ACC112 (cell line): ENCODE measurements at regions not wholly inside any gene's neighbourhood (a gene's known extent, or its start where the extent isn't known, plus 50 kb on each side); places are given as distances from the start of the nearest gene placed in this dataset.
A peak's percentile ranks its signal among the peaks of the same experiment; 100 is the strongest.
"Not testable (repeated sequence)": the region's sequence is repeated elsewhere in the genome, so short reads cannot be mapped to it uniquely, and the experiment has no call there.

Experiments used
- H2AFZ ChIP-seq: fragments of 200-600 bp; sonication (generic); one replicate; pipeline ENCODE4 v1.6.0; 2017; ENCODE audit warnings: antibody characterized with exemption, low read length; ENCODE audit not compliant: unreplicated experiment
- H3K27ac ChIP-seq: fragments of 200-600 bp; sonication (generic); 2 replicates; pipeline ENCODE4 v1.5.1; 2014; ENCODE audit warnings: low read depth, mild to moderate bottlenecking, antibody characterized with exemption, low read length, moderate library complexity
- H3K27me3 ChIP-seq: fragments of 200-600 bp; sonication (generic); 2 replicates; pipeline ENCODE4 v1.6.1; 2014; ENCODE audit warnings: mild to moderate bottlenecking, antibody characterized with exemption, low read length, moderate library complexity, mixed read lengths; ENCODE audit not compliant: insufficient read depth
- H3K36me3 ChIP-seq: fragments of 200-600 bp; sonication (generic); 2 replicates; pipeline ENCODE4 v1.6.1; 2016; ENCODE audit warnings: mild to moderate bottlenecking, antibody characterized with exemption, low read length, moderate library complexity, mixed read lengths; ENCODE audit not compliant: insufficient read depth
- H3K4me1 ChIP-seq: fragments of 200-600 bp; sonication (generic); one replicate; pipeline ENCODE4 v1.6.1; 2016; ENCODE audit warnings: low read length, mixed read lengths; ENCODE audit not compliant: insufficient read depth, unreplicated experiment, control insufficient read depth
- H3K4me3 ChIP-seq: fragments of 200-600 bp; sonication (generic); 2 replicates; pipeline ENCODE4 v1.5.1; 2014; ENCODE audit warnings: mild to moderate bottlenecking, low read depth, low read length
- H3K79me2 ChIP-seq: fragments of 200-600 bp; sonication (generic); one replicate; pipeline ENCODE4 v1.6.0; 2016; ENCODE audit warnings: low read length; ENCODE audit not compliant: control insufficient read depth, unreplicated experiment, insufficient read depth

DNA sequence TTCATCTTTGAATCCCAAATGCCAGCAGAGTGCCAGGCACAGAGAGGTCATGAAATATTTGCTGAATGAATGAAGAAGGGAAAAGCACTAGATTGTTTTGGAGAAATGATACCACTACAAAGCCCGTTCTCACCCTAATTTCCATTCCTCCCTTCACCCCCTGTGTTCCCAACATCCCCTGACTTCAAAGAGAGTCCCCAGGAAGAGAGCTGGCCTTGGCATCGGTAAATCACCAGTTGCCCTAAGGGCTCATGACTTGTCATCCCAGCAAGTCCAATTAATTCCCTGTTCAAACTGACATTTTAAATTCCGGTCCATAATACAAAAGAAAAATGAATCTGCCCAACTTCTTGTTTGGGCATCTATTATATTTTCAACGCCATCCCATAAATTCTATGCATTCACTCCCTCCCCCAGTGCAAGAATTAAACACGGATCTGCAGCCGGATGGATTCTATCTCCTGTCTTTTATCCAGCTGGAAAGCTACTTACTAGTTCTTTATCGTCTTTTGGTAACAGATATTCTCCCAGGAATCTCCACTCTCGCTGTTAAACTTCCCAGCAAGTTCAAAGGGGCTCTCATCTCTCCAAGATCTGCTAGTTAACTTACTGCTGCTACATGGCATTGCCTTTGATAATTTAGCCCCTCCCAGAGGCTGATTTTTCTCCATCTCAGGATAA is 63.9 kb upstream of the TSC22D2 start:
- Histone ChIP-seq H2AFZ (no peak overlapping the region), H3K36me3 (no peaks in the 10 kb centered on the region), H3K4me1 (peaks cover 32% of the 10 kb centered on the region), H3K27me3 (no peaks in the 10 kb centered on the region), H3K27ac (no peak overlapping the region), H3K4me3 (no peak overlapping the region), H3K79me2 (no peaks in the 10 kb centered on the region)

DNA sequence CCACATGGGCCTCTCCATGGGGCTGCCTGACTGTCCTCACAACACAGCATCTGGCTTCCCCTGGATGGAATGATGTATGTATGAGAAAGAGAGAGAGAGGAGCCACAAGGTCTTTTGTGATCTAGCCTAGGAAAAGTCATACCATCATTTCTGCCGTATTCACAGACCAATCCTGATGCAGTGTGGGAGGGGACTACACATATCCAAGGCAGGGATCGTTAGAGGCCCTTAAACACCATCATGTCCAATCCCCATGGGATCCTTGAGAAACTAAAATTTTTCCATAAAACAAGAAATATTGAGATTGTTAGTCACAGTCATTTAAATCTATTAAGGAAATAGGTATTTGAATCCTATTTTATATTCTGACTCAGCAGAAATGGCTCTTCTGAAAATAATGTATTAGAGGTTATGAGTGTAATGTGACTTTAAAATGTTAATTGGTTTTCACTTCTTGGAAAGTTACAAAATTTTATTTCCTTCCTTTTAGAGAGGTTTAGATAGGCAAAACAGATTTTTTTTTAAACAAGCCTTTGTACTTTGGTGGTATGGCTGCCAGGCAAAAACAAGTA is 65.1 kb upstream of the TSC22D2 start:
- Histone ChIP-seq H3K27ac (no peak overlapping the region), H3K79me2 (no peaks in the 10 kb centered on the region), H3K4me1 (peaks cover 22% of the 10 kb centered on the region), H3K36me3 (no peaks in the 10 kb centered on the region), H2AFZ (peak overlapping the region; percentile 30), H3K4me3 (no peak overlapping the region), H3K27me3 (no peaks in the 10 kb centered on the region)

DNA sequence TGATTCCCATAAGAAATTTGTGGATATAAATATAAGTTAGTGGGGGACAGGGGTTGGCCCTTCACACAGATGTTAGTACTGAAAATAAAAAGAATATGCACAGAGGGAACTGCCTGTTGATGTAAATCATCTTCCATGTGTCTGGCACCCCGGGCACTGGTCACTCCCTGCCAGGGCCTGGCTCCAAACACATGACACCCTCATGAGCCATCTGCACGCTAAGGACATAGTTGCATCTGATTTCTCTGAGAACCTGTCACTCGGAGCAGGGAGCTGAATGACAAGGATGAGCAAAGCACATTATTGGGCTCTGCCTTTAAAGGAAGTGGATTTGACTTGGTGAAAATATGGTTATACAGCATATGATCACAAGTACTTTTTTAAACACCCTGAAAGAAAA is 66.2 kb upstream of the TSC22D2 start:
- H3K36me3 ChIP-seq: no peaks in the 10 kb centered on the region
- no peak overlapping the region for H2AFZ ChIP-seq
- H3K27me3 ChIP-seq: no peaks in the 10 kb centered on the region
- H3K4me1 ChIP-seq: peaks cover 11% of the 10 kb centered on the region
- H3K27ac ChIP-seq: no peak overlapping the region
- no peak overlapping the region for H3K4me3 ChIP-seq
- no peaks in the 10 kb centered on the region for H3K79me2 ChIP-seq

DNA sequence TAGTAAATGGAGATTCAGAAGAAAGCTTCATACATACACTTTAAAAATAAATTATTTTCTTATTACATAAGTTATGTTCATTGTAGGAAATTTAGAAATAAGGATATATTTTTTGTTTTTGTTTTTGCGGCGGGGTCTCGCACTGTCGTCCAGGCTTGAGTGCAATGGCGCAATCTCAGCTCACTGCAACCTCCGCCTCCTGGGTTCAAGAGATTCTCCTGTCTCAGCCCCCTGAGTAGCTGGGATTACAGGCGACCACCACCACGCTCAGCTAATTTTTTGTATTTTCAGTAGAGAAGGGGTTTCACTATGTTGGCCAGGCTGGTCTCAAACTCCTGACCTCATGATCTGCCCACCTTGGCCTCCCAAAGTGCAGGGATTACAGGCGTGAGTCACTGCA is 71.7 kb upstream of the TSC22D2 start:
- H3K4me3 ChIP-seq, H3K79me2 ChIP-seq, H2AFZ ChIP-seq, H3K27ac ChIP-seq, H3K36me3 ChIP-seq, H3K4me1 ChIP-seq, H3K27me3 ChIP-seq: not testable (repeated sequence)

DNA sequence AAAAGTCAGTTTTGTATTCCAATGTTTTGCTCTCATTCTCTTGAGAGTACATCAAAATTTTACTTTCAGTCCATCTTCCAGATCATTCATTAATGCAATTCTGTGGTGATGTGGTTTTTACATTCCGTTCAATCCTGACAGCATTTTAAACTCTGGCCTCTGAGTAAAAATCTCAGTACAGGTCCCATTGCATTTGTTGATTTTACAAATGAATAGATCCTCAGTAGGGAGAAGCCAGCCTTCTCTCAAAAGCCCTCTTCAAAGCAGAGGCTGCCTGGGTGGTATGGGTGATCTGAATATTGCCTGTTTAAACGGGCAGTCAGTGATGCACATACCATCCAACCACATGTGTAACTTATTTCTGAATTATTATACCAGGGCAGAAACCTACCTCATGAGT is 72.5 kb upstream of the TSC22D2 start:
- Histone ChIP-seq H3K27me3 (no peaks in the 10 kb centered on the region), H3K27ac (no peak overlapping the region), H2AFZ (no peak overlapping the region), H3K79me2 (no peaks in the 10 kb centered on the region), H3K36me3 (no peaks in the 10 kb centered on the region), H3K4me1 (peaks cover 8% of the 10 kb centered on the region), H3K4me3 (no peak overlapping the region)

DNA sequence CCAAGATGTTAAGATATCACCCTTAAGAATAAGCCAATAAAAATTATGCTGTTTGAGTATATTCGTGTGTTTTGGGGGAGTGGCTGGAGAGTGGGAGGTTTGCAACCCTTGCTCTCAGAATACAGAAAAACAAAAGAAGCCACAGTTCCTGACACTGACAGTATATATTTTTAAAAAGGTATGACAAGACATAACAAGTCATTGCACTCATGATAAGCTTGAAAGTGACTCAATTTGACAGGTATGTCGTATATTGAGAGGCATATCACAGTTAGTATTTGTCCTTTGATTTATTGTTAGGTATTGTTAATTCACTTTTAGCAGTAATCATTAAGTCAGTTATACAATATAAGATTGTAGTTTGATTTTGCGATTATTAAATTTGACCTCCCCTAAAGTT is 73.1 kb upstream of the TSC22D2 start:
- H3K27me3 ChIP-seq: no peaks in the 10 kb centered on the region
- no peak overlapping the region for H3K27ac ChIP-seq
- H3K4me1 ChIP-seq: peaks cover 8% of the 10 kb centered on the region
- no peaks in the 10 kb centered on the region for H3K36me3 ChIP-seq
- no peak overlapping the region for H3K4me3 ChIP-seq
- H2AFZ ChIP-seq: no peak overlapping the region
- no peaks in the 10 kb centered on the region for H3K79me2 ChIP-seq

DNA sequence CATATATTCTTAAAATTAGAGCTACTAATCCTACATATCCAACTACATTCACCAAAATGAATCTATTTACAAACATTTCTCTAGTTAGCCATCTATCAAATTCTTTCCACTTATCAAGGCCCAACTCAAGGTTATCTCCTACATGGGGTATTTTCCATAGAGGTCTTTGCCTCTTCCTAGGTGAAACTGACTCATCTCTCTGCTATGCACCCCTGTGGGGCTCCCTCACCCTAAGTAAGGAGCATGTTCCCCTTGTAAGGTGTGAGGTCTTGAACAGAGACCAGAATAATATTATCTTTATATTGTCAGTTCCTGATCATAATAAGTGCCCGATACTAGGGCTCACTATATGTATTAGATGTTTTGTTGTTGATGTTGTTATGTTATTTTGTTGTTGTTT is 74.6 kb upstream of the TSC22D2 start:
- Histone ChIP-seq H3K4me3 (no peak overlapping the region), H3K4me1 (peaks cover 8% of the 10 kb centered on the region), H3K79me2 (no peaks in the 10 kb centered on the region), H2AFZ (no peak overlapping the region), H3K27me3 (no peaks in the 10 kb centered on the region), H3K36me3 (no peaks in the 10 kb centered on the region), H3K27ac (no peak overlapping the region)

DNA sequence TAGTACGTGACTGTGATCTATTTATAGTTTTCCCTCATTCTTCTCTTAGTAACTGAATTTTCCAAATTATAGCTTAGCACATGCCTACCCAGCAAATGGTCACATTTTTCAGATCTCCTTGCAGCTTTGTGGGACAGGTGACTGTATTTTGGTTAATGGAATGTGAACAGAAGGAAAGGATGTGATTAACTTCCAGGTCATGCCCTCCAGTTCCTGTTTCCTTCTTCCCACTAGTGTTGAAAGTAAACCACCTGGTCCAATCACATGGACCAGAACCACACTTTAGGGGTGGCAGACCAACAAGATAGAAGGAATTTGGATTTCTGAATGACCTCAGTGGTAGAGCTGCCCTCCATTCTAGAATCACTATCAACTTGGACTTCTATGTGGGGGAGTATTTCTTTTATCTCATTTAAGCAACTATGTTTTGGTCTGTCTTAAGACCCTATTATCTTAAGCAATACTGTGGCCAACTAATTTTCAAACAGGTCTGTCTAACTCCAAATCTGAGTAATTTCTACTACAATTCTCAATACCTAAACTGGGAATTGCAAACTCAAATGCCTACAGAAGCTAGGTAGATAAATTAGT is 76.0 kb upstream of the TSC22D2 start:
- peaks cover 8% of the 10 kb centered on the region for H3K4me1 ChIP-seq
- H3K4me3 ChIP-seq: no peak overlapping the region
- H3K27me3 ChIP-seq: no peaks in the 10 kb centered on the region
- no peaks in the 10 kb centered on the region for H3K79me2 ChIP-seq
- H3K27ac ChIP-seq: no peak overlapping the region
- H2AFZ ChIP-seq: no peak overlapping the region
- H3K36me3 ChIP-seq: no peaks in the 10 kb centered on the region

DNA sequence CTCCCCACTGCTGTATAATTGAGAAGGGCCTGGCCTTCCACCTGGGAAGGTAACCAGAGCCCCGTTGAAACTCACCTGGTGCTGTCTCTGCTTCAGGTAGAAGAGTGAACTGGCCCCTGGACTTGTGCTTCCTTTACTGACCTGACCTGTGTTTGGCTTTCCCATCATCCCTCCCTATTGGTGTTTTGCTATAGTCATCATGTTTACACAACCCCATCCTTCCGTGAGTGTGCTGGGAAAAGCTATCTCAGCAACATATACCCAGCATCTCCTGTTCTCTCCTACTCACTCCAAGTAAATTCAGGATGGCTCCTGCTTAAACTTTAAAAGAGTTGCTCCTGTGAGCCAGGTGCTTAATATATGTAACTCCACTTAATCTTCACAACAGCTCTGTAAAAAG is 77.2 kb upstream of the TSC22D2 start:
- no peaks in the 10 kb centered on the region for H3K79me2 ChIP-seq
- no peak overlapping the region for H3K27ac ChIP-seq
- H3K27me3 ChIP-seq: no peaks in the 10 kb centered on the region

DNA sequence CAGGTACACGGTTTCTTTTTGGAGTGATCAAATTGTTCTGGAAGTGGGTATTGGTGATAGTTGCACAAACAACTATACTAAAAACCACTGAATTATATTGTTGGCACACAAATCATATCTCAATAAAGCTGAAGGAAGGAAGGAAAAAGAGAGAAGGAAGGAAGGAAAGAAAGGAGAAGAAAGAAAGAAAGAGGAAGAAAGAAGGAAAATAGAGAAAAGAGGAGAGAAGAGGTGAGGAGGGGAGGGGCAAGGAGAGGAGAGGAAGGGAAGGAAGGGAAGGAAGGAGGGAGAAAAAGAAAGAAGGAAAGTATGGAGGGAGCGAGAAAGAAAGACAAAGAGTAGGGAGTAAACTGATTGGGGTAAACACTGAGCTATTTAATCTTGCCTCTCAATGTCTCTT is 77.9 kb upstream of the TSC22D2 start:
- Histone ChIP-seq H3K4me3 (no peak overlapping the region), H3K4me1 (peaks cover 8% of the 10 kb centered on the region), H3K27ac (no peak overlapping the region), H3K27me3 (no peaks in the 10 kb centered on the region), H3K79me2 (no peaks in the 10 kb centered on the region), H3K36me3 (no peaks in the 10 kb centered on the region), H2AFZ (no peak overlapping the region)

More for the DNA sequence above, 77.2 kb upstream of the TSC22D2 start:
- Histone ChIP-seq H2AFZ (no peak overlapping the region), H3K36me3 (no peaks in the 10 kb centered on the region), H3K4me1 (peaks cover 8% of the 10 kb centered on the region), H3K4me3 (no peak overlapping the region)

DNA sequence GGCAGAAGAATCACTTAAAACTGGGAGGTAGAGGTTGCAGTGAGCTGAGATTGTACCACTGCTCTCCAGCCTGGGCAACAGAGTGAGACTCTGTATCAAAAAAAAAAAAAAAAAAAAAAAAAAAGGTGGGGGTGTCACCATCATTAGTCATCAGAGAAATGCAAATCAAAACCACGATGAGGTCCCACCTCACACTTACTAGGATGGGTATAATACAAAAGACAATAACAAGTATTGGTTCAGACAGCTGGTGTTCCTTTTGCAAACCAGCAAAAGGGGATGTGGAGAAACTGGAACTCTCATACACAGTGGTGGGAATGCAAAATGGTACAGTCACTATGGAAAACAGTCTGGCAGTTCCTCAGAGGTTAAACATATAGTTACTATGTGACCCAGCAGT is 78.7 kb upstream of the TSC22D2 start:
- H3K4me1 ChIP-seq: peaks cover 8% of the 10 kb centered on the region
- H3K36me3 ChIP-seq: no peaks in the 10 kb centered on the region

More for the DNA sequence above, 78.7 kb upstream of the TSC22D2 start:
- no peaks in the 10 kb centered on the region for H3K27me3 ChIP-seq
- no peak overlapping the region for H2AFZ ChIP-seq
- H3K27ac ChIP-seq: no peak overlapping the region
- no peaks in the 10 kb centered on the region for H3K79me2 ChIP-seq
- no peak overlapping the region for H3K4me3 ChIP-seq
